ACHN (cell line): ENCODE measurements at regions not wholly inside any gene's neighbourhood (a gene's known extent, or its start where the extent isn't known, plus 50 kb on each side); places are given as distances from the start of the nearest gene placed in this dataset.
"Not testable (repeated sequence)": the region's sequence is repeated elsewhere in the genome, so short reads cannot be mapped to it uniquely, and the experiment has no call there.

ENCODE experiments used
- DNase-seq: peaks from one replicate; pipeline ENCODE4 v3.0.0-alpha.2; 2015
- in situ Hi-C: cut with HindIII; loops from 2 replicates; pipeline ENCODE4 v1.10.0; 2017; ENCODE audit warnings: low sequenced_read_pairs, low pct_ligation_motif_present, low pct_unique_long_range_greater_than_20kb

DNA sequence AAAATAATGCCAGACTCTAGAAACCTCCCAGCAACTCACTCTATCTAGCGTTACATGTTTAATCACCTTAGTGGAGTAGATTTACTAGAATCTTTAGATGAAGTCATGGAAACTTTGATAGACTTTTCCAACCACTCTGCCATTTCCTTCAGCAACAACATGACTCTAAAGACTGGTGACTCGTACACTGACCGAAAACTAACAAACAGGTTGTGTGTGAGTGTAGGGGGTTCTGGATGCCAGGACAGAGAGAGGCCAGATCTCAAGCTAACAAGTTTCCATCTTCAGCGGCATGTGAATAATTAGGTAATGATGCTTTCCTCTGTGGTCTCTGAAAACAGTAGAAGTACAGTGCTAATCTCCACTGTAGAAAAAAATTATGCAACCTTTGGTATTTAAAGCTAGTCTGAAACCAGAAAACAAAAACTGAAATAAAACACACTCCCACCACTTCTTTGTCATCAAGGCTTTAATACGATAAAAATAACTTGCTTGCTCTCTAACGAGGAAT is 286.4 kb downstream of the PRDM5 start:
- DNase-seq, result no peak
- in situ Hi-C loops, result no loop called here

DNA sequence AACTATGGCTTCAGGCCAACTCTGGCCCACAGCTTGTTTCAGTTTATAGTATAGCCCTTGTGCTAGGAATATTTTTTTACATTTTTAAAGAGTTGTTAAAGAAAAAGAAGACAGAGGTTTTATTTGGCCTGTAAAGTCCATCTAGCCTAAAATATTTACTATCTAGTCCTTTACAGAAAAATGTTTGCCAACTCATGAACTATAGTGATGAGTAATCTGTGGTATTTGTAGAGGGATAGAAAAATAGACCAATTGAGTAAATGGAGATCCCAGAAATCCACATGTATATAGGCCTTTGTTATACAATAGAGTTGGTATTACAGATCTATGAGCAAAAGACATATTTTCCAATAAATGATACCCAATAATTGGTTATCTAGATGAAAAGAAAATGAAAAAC is 288.7 kb downstream of the PRDM5 start:
- in situ Hi-C loops, result no loop called here

DNA sequence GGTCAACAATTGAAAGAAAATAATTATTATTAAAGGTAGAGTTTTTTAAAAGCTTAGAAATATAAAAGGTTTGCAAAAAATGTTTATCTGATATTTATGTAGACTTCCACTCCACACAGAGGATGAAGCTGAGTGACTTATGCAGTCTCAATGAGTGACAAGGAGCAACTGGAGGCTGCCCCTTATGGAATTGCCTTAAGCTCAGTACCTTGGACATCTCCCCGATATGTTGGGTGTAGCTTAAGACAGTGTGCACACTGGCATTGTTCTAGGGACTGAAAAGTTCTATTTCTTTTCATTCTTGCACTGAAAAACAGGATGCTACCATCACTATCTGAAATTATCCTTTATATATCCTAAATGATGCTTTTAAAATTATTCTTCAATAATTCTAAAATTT is 292.1 kb downstream of the PRDM5 start:
- DNase-seq, result no peak
- in situ Hi-C loops, result no loop called here

More for the DNA sequence above, 288.7 kb downstream of the PRDM5 start:
- DNase-seq, result no peak

DNA sequence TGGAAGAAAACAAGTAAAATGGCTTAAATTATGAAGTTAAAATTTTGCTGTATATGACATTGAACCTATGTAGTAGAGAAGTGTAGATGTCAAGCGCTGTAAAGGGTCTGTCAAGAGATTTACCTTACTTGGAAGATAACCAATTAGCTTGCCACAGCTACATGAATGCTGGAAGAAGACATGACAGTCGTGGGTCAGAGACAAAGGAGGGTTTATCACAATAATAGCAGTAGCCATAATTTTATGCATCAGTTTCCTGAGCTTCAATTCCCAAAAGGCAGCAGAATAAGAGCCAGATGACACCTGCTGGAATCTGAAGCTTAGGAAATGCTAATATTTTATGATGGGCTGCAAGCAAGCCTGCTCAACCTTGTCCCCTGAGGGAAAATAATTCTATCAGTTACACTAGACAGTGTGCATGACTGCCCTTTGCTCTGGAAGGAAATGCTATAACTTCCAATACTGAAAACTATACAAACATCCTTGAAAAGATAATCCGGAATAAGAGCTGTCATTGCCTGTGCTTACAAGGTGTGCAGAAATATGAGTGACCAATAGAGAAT is 292.9 kb downstream of the PRDM5 start:
- DNase-seq, result no peak
- in situ Hi-C loops, result no loop called here

DNA sequence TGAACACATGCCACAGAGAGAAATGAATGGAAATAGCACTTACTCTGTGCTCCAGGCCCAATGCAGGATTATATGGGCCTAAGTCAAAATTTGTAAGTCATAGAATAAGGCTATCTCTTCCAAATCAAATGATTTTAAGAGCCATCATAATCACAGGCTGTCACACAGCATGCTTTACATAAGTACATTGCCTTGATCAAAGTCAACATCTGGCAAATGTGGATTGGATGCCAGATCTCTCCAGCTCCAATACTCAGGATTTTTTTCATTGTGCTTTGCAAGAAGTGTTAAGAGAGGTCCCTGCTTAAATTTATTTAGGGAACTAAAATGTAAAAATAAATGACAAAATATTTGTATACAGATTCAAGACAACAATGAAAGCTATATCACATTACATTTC is 299.9 kb downstream of the PRDM5 start:
- no peak for DNase-seq
- in situ Hi-C loops, result no loop called here

DNA sequence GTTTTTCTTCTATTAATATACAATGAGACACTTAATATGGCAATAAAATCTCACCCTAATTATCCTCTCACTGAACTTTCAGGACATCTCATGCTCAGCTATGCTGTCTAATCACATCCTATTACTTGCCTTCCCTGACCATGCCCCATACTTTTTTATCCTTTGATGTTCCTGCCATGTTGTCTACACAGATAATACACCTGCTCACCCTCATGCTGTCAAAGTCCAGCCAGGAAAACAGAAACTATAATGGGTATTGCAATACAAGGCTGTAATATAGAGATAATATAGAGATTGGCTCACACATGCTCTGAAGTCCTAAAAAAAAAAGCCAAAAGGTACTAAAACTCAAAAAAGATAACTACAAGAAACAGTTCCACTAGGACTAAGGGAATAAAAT is 305.4 kb downstream of the PRDM5 start:
- no peak for DNase-seq
- in situ Hi-C loops, result no loop called here

DNA sequence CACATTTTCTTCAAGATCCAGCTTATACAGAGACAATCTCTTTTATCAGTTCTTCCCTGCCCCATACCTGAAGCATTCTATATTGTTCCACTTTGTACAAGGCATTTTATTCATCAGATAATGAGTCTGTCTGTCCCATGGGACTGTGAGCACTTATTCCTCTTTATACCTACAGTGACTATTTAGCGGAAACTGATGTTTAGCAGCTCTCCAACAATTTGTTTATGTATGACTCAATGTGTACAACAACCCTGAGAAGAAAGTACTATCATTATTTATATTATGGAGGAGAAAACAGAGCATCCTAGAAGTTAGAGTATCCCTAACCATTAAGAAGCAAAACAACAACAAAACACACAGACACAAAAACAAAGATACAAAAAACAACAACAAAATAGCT is 306.5 kb downstream of the PRDM5 start:
- in situ Hi-C loops, result no loop called here
- no peak for DNase-seq

DNA sequence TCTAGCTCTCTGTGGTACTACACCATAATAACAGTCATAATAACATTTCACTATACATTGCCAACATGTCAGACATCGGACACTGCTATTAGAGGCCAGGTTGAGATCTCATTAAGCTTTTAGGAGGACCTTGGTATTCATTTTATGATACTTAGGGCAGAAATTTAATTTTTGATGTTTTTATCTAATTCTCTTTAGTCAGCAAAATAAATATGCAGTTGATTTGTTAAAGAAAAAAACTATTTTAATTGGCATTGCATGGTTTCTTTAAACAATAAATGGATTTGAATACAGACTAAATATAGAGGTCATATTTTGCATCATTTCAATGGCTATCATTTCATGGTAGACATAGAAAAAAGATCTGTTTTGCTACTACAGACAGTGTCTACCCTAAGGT is 308.7 kb downstream of the PRDM5 start:
- DNase-seq, result no peak
- in situ Hi-C loops, result no loop called here

DNA sequence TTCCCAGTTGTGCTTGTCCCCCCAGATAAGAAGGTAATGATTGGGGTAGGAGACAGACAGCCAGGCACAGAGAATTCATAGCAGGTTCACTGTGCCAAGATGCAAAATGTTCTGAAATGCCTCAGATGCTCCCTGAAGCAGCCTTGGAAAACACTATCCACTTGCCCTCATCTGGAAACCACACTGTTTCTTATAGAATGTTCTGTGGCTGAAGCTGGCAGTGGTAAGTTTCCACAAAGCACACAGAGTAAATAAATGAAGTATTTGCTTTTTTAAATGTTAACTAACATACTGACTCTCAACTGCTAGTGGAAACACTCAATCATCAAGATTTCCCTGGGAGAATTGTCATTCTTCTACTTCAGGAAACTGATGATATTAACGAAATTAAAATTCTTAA is 311.4 kb downstream of the PRDM5 start:
- in situ Hi-C loops, result no loop called here
- DNase-seq, result no peak

DNA sequence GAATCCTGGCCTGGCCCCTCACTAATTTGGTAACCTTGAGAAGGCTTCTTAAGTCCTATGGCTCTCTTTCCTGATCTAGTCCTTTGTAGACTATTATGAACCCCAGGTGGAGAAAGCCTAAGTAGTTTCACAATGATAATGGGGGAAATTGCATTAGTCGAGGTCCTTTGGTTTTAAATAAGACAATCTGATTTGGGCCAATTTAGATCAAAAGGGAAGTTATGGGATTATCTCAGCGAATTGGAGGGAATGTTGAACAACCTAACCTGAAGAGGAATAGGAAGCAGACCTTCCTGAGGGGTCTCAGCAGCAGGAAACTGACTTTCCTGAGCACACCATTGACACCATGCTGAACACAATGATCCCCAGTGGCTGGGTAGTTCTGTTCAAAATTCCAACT is 331.5 kb downstream of the PRDM5 start:
- in situ Hi-C loops, result no loop called here
- DNase-seq, result no peak

DNA sequence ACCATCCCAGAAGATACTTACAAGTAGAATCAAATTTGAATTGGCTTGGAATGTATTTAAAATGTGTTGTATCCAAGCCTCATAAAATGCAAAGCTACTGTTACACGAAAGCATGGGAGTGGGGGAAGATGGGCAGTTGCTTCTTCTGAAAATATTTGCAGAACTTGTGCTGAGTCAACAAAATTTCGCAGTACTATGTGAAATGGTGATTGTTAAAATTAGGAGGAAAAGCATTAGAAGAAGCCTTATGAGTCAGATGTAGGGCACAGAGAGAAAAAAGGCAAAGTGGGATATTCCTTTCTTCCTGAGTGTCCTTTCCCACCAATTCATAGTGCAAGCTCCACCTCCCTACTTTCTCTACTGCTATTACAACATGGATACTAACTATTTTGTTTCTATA is 332.7 kb downstream of the PRDM5 start:
- DNase-seq, result no peak
- in situ Hi-C loops, result no loop called here

DNA sequence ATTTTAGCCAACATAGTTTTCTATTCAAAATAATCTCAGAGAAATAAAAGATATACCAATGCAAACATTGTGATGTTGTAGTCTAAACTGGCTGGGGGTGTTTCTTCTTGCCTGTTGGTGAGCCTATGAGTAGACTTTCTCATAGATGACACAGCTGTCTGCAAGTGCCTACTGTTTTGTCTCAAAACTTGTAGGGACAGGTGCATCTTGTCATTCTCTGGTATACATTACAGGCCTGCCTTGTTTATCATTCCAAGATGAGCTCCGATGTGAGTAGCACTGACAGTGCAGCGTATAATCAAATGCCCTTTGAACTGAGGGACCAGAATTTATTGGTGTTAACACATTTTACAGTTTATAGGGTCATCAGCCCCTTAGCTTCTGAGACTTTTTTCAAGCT is 353.8 kb downstream of the PRDM5 start:
- DNase-seq, result no peak
- in situ Hi-C loops, result no loop called here

DNA sequence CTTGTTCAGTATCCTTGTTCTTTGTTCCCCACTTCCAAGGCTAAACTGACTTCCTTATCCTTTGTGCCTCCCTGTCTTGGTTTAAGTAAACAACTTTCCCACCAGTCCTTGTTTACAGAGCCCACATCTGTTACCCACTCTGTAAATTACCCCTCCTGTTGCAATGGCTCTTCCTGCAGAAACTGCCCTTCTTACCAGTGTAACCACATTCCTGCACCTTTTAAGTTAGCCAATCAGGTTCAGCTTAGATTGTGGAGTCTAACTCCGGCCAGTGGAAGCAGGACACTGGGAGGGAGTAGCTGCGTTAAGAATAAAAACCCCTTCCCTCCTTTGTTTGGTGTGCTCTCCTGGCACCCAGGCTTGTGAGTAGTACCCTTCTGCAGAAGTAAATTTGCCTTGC is 360.9 kb downstream of the PRDM5 start:
- no peak for DNase-seq

DNA sequence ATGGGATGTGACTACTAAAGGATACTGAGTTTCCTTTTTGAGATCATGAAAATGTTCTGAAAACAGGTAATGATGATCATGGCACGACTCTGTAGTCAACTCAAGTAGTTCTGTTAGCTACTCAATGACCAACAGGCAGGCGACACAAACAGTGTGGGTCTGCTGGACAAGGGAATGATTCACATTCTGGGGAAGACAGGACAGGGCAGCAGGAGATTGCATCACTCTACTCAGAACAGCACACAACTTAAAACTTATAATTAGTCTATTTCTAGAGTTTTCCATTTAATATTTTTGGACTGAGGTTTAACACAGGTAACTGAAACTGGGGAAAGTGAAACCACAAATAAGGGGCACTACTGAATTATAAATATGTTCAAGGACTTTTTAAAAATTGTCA is 365.2 kb downstream of the PRDM5 start:
- in situ Hi-C loops, result no loop called here
- no peak for DNase-seq

More for the DNA sequence above, 360.9 kb downstream of the PRDM5 start:
- in situ Hi-C loops, result no loop called here

DNA sequence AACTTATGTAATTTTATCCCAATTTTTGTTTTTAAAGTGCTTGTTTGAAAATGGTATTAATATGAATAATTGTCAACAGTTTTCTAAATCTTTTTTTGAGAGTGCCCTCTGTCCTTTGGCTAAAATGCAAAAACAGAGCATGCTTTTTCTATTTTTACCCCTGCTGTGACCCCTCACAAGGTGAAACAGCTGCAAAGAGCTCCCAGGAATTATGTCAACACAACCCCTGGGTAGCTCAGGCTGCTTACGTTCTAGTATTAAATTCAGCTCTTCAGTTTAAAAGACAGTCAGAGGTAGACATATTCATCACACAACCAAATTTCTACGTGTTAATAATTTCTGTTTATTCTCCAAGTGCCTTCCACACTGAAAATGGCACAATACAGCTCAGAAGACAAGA is 367.5 kb downstream of the PRDM5 start:
- no peak for DNase-seq
- in situ Hi-C loops, result no loop called here

DNA sequence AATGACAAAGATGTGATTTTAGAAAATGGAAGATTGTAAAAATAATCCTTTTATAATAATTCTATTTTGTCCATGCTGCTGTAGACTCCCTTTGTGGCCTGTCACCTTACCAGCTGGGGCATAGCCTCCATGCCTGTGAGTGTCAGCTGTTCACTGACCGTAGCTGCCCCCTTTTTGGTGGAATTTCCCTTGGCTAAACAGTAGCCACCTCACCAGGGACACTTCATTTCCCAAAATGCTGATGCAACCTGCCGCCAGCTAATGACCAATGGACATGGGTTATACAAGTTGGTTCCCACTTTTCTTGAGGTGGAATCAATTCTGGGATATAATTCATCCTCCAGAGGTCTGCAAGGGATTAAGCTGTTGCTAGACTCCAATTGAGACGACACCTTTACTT is 368.4 kb downstream of the PRDM5 start:
- no peak for DNase-seq
- in situ Hi-C loops, result no loop called here

DNA sequence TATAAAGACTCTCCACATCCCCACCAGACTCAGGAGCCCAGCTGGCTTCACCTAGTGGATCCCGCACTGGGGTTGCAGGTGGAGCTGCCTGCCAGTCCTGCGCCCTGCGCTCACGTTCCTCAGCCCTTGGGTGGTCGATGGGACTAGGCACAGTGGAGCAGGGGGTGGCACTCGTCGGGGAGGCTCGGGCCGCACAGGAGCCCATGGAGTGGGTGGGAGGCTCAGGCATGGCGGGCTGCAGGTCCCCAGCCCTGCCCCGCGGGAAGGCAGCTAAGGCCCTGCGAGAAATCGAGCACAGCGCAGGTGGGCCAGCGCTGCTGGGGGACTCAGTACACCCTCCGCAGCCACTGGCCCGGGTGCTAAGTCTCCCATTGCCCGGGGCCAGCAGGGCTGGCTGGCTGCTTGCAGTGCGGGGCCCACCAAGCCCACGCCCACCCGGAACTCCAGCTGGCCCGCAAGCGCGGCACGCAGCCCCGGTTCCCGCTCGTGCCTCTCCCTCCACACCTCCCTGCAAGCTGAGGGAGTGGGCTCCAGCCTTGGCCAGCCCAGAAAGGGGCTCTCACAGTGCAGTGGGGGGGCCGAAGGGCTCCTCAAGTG is 371.8 kb downstream of the PRDM5 start:
- in situ Hi-C loops, result not testable (repeated sequence)

DNA sequence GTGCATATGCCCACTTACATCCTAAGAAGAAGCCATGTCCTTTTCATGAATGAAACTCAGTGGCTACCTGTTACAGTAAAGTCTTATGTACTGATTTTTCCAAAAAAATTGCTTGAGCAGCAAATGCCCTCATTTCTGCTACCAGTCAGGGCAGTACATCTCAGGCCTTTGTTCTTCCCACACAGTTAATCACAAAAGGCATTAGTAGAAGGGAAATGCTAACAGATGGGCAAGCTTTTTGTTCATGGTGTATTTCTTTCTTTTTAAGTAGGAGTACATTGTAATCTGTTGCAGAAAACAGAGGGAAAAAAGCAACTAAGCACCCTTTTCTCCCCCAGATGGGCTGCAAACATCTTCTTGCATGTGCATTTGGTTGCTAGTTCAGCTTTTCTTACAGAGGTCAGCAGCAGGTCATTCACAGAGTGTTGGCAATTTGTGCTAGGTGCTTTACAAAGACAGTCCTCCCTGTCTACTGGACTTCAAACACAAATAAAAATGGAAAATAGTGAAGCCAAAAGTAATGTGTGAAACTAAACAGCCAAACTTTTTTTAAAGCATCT is 373.4 kb downstream of the PRDM5 start:
- DNase-seq, result no peak
- in situ Hi-C loops, result no loop called here

More for the DNA sequence above, 371.8 kb downstream of the PRDM5 start:
- DNase-seq, result not testable (repeated sequence)

DNA sequence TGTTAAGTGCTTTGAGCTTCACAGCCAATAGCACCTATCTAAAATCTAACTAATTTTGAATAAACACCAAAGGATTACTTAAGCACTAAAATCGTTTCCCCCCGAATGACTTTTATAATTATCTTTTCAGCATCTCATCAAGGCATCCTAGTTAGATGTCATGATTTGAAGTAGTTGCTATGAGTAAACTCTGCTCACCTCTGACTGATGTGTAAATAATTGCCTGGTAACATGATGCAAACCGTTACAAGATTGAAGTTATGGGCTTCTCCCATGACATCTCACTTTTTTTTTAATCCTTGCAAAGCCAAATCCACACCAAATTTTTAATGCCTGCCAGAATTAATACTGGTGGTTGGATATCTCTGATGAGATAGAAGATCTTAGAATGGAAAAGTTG is 377.1 kb downstream of the PRDM5 start:
- in situ Hi-C loops, result no loop called here
- DNase-seq, result no peak

DNA sequence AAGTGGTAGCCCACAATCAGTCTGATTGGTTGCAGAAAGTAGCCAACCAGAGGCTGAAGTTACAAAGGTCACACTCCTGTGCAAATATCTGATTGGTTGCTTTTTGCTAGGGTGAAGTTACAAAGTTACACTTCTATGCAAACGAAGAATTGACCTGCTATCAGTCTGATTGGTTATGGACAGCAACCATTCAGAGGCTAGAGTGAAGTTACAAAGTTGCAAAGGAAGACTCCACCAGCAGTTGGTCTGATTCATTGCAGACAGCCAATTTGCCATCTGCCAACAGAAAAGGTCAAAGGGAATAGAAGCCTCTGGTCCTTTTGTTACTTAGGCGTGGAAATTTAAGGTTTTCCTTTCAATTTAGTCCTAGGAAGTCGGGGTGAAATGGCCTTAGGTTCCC is 377.7 kb downstream of the PRDM5 start:
- no peak for DNase-seq
- in situ Hi-C loops, result no loop called here
